ENCODE measurements at regions not wholly inside any gene's neighbourhood (a gene's known extent, or its start where the extent isn't known, plus 50 kb on each side); places are given as distances from the start of the nearest gene placed in this dataset.

- H3K27ac ChIP-seq = no peak overlapping the region
- no peak for TF ChIP-seq CTCF (IDR thresholded peaks at IDR 0.05)
These were observed 240.3 kb downstream of the FAM76B start for GRCh38 chr11:95549301-95549700.

- H3K27ac ChIP-seq = no peak overlapping the region
- no peak for TF ChIP-seq CTCF (IDR thresholded peaks at IDR 0.05)
- no peak for TF ChIP-seq ZFX (IDR thresholded peaks at IDR 0.05; ENCODE audit: borderline replicate concordance)
These were observed 241.2 kb downstream of the FAM76B start for GRCh38 chr11:95548416-95548815.

- H3K27ac ChIP-seq = no peak overlapping the region
- TF ChIP-seq CTCF (IDR thresholded peaks at IDR 0.05) = no peak
- no peak for TF ChIP-seq ZFX (IDR thresholded peaks at IDR 0.05; ENCODE audit: borderline replicate concordance)
These were observed 241.6 kb downstream of the FAM76B start for GRCh38 chr11:95547976-95548375.

- TF ChIP-seq CTCF (IDR thresholded peaks at IDR 0.05) = no peak
- TF ChIP-seq ZFX (IDR thresholded peaks at IDR 0.05; ENCODE audit: borderline replicate concordance) = no peak
- no peak overlapping the region for H3K27ac ChIP-seq
These were observed 242.4 kb downstream of the FAM76B start for GRCh38 chr11:95547186-95547585.

- no peak overlapping the region for H3K27ac ChIP-seq
- TF ChIP-seq ZFX (IDR thresholded peaks at IDR 0.05; ENCODE audit: borderline replicate concordance) (no peak), CTCF (IDR thresholded peaks at IDR 0.05) (peak; percentile 38; the same call in 1 of the 2 replicates)
These were observed 244.3 kb downstream of the FAM76B start for GRCh38 chr11:95545116-95545875.

GRCh38 chr11:95544095-95544856 is 245.3 kb downstream of the FAM76B start:
- no peak overlapping the region for H3K27ac ChIP-seq
- TF ChIP-seq ZFX (IDR thresholded peaks at IDR 0.05; ENCODE audit: borderline replicate concordance) (no peak), CTCF (IDR thresholded peaks at IDR 0.05) (no peak)
